Right kidney (tissue), 1 donor: ENCODE measurements at regions not wholly inside any gene's neighbourhood (a gene's known extent, or its start where the extent isn't known, plus 50 kb on each side); places are given as distances from the start of the nearest gene placed in this dataset.

Source experiments
- DNase-seq: peaks from one replicate; pipeline ENCODE4 v3.0.0-alpha.2; 2016

DNA sequence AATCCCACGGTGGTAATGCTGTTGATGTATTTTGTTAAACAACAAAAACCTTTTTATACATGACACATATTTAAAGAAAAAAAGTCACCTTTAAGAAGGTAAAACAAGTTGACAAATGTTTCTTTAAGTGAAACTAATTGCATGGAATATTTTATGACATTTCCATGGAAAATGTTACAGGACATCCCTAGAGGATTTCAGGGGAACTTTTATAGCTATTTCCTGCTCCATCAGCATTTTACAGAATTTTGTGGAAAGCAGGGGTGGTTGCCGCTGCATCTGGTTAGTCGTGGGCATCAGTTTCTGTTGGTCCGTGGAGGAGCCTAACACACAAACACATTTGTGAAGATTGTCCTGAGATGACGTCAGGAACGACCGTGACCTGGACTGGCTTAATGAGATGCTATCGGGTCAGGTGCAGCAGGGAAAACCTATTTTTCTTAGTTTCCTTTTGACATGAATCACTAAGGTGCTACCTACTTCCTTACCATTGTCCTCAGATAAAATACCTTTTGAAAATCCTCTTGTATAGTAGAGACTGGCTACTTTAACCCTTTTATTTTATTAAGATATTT, 305.1 kb downstream of the MAP2K6 start:
- DNase-seq: no peak

DNA sequence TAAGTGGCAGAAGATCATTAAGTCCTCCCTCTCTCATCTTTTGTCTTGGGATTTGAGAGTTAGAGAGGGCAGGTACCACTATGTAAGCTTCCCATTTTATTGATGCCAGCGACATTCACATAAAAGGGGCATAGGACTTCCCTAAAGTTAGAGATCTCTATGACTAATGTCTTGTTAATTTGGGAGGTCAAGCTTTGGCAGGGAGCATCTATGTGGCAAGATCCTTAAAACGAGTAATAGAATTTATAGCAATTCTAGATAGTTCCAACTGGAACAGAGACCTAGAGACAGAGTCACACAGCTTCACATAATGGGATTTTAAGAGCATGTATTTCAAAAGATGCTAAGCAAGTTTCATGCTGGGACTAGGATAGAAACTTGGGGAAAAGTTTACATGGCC, 308.0 kb downstream of the MAP2K6 start:
- DNase-seq: no peak

DNA sequence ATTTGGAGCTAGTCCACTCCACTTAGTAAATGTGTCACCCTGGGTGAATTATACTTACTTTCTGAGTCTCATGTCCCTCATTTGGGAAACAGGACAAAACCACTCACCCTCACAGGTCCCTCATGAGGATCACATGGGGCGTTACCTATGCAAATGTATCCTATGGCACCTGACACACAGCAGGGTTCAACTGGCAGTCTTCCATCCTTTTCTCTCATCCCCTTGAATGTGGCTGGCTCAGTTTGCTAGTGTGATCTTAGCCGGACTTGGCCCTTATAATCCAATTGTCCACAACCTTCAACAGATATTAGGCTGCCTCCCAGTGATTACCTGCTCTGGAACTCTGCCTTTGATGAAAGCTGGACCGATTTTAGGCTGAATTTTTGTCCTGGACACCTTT, 308.8 kb downstream of the MAP2K6 start:
- no peak for DNase-seq

DNA sequence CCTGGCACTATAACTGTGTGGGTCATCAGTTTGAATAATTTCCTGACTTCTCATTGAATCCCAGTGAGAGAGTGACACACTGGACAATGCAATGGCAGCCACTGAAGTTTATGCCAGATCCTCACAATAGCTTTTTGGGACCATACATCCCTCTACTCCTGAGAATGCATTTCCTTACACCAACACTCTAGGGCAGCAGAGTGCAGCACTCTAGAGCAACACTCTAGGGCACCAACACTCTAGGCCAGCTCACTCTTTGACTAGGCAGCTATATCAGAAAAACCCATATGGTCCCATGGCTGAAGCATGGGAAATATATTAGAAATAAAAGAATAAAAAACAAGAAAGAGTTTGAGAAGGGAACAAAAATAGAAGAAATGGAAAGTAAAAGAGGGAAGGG, 309.2 kb downstream of the MAP2K6 start:
- no peak for DNase-seq

DNA sequence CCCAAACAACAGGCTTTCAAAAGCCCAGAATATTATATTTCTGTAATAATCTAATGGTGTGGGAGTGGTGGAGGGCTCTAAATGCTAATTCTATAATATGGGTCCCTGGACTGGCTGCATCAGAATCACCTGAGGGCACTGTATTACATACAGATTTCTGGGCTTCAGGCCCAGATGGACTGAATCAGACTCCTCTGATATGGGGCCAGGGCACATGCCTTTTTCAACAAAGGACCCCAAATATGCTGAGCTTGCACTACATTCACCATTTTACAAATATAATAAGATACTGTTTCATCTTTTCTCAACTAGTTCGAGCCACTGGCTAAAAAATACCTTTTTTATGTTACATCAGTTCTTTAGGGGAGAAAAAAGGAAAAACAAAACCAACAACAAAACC, 309.7 kb downstream of the MAP2K6 start:
- DNase-seq: no peak

DNA sequence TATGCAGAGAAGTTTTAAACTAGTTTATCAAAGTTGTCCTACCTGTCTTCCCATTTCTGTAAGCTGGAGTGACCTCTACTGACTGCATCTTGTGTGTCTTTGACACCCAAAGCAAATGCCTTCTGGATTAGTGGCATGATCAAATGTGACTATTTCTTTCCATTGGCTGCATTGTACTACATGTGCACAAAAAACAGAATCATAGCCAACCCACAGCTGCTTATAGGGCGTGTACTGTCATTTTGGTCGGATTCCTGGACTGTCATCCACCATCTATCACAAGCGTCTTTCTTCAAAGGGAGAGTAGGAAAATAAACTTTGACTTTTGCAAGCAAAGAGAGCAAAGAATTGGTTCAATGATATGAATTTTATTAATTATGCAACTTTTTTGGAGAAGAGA, 310.6 kb downstream of the MAP2K6 start:
- DNase-seq: no peak

DNA sequence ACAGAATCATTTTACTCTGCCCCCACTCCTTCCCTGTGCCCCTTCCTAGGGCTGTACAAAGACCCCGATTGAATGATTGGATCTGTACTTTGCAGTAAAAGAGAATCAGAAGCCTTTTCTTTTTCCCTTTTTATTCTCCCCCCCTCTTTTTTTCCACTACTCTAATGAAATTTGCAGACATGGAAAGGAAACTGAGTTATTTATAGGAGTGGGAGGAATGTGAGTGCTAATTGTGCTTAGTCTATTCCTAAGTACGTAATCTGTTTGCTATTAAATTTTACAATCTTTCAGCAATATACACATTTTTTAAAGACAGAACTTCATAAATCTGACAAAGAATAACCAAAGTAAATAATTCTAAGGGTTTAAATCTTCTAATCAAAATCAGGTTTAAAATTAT, 314.3 kb downstream of the MAP2K6 start:
- DNase-seq: no peak

DNA sequence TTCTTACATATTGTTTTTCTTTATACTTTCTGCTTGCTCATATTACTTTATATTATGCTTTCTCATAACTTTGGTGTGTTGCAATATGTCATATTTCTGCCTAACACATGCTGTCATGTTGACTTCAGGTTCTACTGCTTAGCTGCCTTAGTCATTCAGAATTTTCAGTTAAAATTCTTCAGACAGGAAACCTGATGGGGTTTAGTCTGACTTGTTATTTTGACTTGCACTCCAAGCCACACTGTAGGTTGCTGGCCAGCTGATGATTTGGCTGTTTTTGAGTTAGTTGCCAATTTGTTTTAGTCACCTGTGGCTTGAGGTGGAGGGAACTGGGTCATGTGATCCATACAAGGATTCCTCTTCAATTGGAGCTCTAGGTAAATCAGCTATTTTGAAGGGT, 315.4 kb downstream of the MAP2K6 start:
- no peak for DNase-seq

DNA sequence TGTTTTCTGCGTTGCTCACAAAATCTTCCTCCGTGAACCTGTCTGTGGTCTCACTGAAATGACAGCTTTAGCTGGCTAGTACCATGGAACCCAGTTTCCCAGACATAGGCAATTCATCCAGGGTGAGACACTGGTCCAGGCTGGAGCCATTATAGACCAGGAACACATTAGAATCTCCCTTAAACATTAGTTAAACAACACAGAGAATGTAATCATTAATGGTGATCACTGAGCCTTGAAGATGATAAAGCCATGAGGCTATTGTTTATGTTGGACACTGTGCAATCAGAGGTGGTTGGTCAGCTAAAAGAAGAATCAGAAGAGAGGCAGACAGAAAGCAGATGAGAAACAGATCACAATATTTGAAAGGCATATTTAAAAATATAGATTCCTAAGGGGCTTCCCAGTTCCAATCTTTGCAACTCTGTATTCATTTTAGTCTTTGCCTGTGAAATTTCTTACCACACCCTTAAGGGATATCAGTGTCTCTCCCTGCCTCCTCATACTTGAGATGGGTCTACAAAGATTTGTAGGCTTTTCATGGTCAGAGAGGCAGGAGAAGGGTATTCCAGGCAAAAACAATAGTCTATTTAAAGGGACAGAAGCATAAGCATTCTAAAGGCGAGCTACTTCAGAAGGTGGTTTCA, 317.9 kb downstream of the MAP2K6 start:
- no peak for DNase-seq

DNA sequence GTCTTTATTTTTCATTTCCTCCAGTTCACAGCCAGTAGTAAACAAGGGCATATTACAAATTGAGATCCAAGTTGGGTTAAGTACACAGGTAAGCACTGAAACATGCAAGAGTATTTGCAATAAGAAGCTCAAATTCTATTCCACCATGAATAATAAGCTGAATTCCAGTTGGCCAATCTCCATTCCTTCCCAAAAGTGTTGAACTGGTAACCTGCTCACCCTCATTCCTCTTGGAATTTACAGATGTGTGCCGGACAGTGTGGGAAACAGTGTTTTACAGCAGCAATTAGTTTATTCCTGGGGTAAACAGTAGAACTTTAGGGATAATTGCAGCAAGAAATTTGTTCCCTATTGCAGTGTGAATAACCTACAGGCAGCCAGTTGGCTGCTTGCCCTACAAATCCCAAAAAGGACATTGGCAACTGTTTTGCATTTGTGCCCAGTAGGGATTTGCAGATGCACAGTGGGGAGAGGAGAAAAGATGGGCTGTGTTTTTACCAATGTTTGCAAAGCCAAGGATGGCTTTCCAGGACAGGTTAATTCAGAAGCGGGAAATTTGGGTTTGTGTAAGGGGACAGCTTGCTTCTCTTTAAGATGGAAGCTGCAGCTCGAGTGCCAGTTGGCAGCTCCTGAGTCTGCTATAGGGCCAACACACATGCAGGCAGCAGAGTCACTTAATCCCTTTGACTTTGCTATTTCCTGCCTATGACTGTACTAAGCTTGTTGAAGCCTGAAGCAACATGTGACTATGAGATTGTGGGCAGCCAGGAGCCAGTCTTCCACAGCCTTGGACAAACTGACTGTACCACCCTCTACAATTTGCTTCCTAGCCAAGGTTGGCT, 318.9 kb downstream of the MAP2K6 start:
- DNase-seq: no peak

DNA sequence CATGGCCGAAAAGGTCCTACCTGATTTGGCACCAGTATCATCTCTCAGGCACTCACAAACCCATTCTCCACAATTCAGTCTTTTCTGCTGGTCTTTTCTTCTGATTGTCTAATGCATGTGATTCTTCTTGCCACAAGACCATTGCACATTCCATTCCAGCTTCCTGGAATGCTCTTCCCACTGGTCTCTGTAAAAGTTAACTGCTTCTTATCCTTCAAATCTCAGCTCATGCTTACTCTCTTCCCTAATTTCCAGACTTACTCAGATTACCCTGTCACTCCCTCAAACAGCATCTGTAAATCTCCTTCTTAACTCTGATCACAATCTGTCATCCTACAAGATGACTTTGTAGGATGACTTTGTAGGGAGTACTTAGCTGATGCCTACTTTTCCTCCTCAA, 320.2 kb downstream of the MAP2K6 start:
- no peak for DNase-seq

DNA sequence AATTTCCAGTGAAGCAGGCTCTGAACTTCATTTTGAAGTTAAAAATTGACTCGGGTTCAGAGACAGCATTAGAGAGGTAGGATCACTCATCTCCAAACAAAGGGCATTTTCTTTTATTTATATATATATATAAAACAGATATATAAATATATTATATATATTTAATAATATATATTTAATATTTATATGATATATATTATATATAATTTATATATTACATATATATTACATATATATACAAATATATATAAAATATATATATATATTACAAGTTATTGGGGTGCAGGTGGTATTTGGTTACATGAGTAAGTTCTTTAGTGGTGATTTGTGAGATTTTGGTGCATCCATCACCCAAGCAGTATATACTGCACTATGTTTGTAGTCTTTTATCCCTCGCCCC, 320.8 kb downstream of the MAP2K6 start:
- DNase-seq: no peak

DNA sequence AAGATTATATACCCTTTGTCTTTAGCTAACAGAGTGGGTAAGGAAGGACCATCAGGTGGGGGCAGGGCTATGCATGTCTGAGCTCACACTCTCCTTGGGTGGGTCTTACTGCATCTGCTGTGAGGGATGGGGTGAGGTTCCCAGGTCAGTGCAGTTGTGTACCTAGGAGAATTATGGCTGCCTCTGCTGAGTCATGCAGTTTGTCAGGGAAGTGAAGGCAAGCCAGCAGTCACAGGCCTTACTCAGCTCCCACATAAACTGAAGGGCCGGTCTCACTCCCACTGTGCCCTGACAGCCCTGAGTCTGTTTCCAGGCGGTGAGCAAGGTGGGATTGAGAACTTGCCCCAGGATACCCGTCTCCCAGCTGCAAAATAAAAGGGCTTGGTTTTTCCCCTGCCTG, 328.6 kb downstream of the MAP2K6 start:
- no peak for DNase-seq

DNA sequence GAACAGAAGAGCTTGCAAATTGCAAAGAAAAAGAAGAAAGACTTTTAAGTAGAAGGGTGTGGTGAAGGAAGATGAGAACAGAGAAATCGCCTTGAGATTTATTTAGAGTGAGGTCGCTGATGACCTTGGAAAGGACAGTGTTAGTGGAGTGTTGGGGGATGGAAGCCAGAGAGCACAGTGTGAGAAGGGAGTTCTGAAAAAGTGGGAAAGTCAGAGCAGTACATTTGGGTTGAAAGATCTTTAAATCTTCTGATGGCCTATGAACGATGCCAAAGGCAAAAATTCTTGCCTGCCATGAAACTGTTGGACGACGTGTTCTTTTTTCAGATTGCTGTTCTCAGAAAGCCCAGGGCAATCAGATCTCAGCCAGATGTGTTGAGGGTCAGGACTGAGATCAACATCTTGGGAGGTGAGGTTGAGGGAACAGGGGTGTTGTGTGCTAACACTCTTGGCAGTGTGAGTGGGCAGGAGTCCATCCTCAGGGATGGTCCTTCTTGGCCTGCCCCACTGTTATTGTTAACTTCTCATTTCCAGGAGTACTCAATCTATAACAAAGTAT, 330.1 kb downstream of the MAP2K6 start:
- no peak for DNase-seq

DNA sequence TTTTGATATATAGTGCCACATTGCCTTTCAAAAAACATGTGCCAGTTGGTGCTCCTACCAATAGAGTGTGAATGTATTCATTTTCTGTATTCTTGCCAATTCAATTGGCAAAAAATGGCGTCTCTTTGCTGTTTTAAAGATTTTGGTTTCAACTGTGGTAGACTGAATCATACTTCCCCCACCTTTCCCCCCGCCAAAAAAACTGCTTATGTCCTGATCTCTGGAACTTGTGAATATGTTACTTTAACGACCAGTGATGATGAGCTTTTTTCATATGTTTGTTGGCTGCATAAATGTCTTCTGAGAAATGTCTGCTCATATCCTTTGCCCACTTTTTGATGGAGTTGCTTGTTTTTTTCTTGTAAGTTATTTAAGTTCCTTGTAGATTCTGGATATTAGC, 325.1 kb upstream of the KCNJ16 start:
- DNase-seq: no peak

DNA sequence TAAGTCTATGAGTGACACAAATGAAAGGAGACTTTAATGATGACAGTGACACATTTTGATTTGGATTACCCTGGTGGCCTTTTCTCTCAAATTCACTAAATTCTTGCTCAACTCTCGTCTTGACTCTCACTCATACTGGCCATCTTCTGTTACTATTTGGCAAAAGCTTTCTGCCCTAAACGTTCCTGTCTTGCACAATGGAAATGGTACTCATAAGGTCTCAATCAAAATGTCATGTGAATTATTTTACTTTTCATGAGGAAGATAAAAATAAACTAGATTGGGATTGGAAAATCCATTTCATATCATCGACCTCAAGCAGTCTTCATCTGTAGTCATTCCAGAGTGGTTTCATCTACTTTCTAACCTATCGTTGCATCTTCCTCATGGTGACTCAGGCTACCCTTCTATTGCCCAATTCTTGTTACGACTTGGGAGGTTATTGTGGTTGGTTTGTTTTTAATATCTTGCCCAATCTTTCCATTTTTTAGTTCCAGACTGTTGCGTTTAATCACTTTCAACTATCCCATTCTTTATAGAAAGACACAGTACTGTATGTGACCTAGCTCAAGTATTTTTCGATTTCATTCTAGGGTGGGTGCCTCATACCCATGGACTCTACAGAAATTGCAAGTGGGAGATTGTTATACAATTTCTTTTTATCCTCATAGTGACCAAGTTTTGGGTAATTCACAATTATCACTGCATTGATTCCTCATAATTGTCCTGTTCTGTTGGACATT, 317.2 kb upstream of the KCNJ16 start:
- DNase-seq: no peak

DNA sequence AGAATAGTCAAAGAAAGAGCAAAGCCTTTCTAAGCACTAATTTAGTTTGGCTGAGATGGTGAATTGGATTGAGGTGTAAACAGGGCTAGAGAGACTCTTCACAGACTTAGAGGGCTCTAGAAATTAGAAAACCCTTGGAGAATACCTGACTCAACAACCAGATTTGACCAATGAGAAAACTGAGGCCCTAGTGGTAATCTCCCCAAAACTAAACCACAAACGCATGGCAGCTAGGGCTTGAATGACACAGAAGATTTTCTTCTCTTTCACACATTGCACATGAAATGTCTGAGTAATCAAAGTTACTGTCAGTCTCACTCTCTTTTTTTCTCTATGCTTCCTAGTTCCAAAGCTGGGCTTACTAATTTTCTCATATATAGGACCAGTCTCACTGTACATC, 314.5 kb upstream of the KCNJ16 start:
- no peak for DNase-seq

DNA sequence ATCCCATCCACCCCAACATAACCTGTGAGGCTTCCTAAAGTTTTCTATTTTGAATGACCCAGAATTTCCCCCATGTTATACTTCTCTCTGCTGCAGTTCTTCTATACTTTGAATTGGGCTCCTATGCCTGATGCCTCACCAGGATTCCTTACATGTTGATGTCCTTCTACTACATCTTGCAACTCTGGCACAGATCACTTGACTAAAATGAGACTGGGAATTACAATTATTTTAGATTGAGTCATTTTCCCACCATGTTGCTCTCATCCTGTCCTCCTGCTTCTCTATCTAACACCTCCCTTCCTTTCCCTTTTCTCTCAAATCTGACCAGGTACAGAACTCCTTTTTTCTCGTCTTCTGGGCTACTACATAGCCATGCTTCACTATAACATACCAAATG, 314.0 kb upstream of the KCNJ16 start:
- DNase-seq: no peak

DNA sequence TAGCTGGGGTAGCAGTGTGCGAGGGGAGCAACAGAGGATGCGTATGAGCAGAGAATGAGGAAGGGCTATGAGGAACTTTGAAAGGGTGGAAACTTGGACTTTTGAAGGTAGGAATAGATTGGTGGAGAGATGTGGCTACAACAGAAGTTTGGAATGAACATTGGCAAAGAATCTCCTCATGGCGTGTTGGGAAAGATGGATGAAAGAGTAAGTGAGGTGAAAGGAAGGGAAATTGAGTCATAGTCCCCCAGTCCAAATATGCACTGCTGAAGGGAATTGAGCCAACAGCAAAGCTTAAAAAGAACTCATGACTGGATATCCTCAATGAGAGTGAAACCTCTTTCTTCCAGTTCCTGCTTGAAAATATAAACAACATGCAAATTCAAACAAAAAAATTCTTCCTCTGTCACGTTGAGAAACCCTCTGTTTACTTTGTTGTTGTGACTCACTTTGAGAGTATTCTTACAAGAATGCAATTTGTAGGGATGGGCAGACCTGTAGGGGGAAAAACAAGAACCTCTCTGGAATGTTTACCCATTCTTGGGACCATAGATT, 313.2 kb upstream of the KCNJ16 start:
- DNase-seq: no peak

DNA sequence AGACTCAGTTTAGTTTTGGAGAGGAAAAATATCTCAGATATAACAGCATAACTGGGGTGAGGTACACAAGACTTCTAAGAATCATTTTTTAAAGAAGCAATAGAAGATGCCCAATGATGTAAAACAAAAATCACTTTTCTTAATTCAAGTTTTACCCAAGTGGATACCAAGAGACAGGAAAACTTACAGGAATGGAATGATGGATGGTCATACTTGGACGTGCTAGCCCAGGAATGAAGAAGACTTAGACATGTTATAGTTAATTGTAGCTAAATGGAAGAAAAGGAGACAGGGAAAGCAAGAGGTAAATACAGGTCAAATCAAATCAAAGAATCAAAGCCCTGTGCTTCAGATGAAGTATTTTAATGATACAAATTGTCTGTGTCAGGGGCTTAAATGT, 312.7 kb upstream of the KCNJ16 start:
- DNase-seq: no peak

DNA sequence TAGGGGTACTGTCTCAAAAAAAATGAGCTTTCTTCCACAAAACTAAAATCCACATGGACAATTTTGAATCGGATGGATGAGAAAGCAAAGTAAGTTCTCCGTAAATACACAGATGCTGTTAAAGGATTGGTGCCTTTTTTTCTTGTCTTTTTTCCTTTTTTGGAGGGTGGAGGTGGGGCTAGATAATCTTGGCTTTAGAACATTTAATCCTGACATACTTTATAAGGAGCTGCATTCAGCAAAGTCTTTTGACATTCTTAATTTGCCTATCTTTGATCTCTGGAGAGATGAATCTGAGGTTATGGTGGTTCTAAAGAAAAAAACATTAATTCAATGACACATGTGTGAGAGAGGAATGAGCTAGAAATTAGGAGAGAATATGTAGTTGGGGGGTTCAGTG, 312.3 kb upstream of the KCNJ16 start:
- DNase-seq: no peak

DNA sequence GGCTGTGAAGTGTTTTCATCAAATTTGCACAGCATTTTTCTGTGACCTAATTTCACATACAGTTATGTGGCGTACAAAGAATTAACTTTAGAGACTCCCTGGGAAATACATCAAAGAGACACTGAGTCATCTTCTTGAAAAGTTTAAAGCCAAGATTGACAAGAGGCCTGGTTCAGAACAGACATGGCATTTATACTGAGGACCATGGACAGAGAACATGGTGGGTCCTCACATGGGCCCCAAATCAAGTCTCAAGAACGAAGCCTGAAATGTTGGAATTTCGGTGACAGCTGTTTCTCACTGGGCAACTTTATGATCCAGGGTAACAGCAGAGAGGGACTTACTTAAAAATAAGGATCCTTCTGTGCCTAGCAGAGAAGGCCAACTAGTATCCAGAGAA, 311.5 kb upstream of the KCNJ16 start:
- no peak for DNase-seq

DNA sequence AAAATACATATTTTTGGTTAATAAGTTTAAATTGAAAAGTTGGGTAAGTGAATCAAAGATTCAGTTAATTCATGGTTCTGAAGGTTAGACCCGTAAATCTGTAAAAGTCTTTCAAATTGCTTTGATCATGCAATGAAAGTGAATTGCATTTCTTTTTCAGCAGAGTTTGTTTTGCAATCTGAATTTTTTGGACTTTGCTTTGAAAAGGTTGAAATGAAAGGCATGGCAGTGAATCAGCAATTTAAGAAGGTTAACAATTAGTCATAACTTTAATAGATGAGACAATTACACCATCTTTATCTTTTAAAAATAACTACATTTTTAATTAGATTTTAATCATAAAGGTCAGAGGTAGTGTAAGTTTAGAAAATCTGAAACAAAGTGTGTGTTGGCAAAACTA, 310.9 kb upstream of the KCNJ16 start:
- DNase-seq: no peak
